Testis (tissue), 2 donors: ENCODE measurements at regions not wholly inside any gene's neighbourhood (a gene's known extent, or its start where the extent isn't known, plus 50 kb on each side); places are given as distances from the start of the nearest gene placed in this dataset.

Experiments
- CTCF ChIP-seq, 3 experiments: fragments of 450-650 bp in 2 of 3; fragments of 200-600 bp in 1 of 3; sonication (generic) in 1 of 3; IDR thresholded peaks; one replicate each; pipeline ENCODE4 v1.5.1; 2016 to 2019; ENCODE audit warnings: antibody characterized with exemption in 3 of 3, mild to moderate bottlenecking in 2 of 3, moderate library complexity in 1 of 3
- POLR2A ChIP-seq: fragments of 450-650 bp; IDR thresholded peaks from one replicate; pipeline ENCODE4 v1.6.1; 2017; ENCODE audit warnings: antibody characterized with exemption, mild to moderate bottlenecking, moderate library complexity

- no peak for TF ChIP-seq CTCF (IDR thresholded peaks at IDR 0.05)
- no peak for TF ChIP-seq POLR2A
These were observed 1462.1 kb upstream of the RAG2 start for GRCh38 chr11:38060136-38060535.
